ENCODE measurements at regions not wholly inside any gene's neighbourhood (a gene's known extent, or its start where the extent isn't known, plus 50 kb on each side); places are given as distances from the start of the nearest gene placed in this dataset.

DNA sequence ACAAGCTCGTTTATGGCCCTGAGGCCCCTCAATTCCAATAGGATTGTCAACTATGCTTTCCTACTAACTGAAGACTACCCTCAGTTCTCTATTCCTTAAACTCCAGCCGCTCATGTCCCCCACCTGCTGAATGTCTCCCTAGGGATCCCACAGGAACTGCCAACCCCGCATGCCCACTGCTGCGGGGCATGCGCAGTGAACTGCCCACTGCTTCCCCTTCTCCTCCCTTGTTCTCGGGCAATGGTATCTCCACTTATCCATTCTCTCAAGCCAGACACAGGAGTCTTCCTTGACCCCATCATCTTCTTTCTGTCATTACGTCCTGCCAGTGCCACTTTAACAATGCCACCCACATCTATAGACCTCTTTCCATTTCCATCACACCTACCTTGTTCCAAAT, 90.0 kb downstream of the FGF18 start:
- Histone ChIP-seq H3K27me3 (ENCODE audit: insufficient read depth, low read length) (no peaks in the 10 kb centered on the region), H3K9me3 (ENCODE audit: low read length) (no peaks in the 10 kb centered on the region), H3K36me3 (ENCODE audit: insufficient read depth, low read length) (no peaks in the 10 kb centered on the region), H2AFZ (ENCODE audit: low read depth, low read length) (no peak overlapping the region), H3K4me1 (ENCODE audit: insufficient read depth, low read length) (no peaks in the 10 kb centered on the region), H3K4me3 (ENCODE audit: low read length) (no peak overlapping the region)

- H2AFZ ChIP-seq (ENCODE audit: low read depth, low read length) = no peak overlapping the region
- no peak overlapping the region for H3K4me3 ChIP-seq (ENCODE audit: low read length)
- no peaks in the 10 kb centered on the region for H3K4me1 ChIP-seq (ENCODE audit: insufficient read depth, low read length)
- H3K27me3 ChIP-seq (ENCODE audit: insufficient read depth, low read length) = no peaks in the 10 kb centered on the region
- H3K9me3 ChIP-seq (ENCODE audit: low read length) = no peaks in the 10 kb centered on the region
- no peaks in the 10 kb centered on the region for H3K36me3 ChIP-seq (ENCODE audit: insufficient read depth, low read length)
These were observed 93.0 kb downstream of the FGF18 start for GRCh38 chr5:171512397-171512796.

DNA sequence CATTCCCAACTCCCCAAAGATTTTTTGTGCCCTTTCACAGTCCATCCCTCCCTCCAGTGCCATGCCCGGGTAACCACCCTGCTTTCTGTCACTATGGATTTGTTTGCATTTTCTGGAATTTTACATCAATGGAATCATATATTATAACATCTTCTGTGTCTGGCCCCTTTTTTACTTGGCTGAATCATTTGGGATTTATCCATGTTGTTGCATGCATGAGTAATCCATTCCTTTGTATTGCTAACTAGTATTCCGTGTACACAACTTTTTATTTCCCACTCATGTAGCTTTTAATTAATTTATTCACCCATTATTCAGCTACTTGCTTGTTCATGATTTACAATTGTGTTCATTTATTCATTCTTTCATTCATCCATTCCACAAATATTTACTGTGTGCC, 94.1 kb downstream of the FGF18 start:
- H3K27me3 ChIP-seq (ENCODE audit: insufficient read depth, low read length) = no peaks in the 10 kb centered on the region

GRCh38 chr5:171518916-171519315, 99.5 kb downstream of the FGF18 start:
- no peaks in the 10 kb centered on the region for H3K36me3 ChIP-seq (ENCODE audit: insufficient read depth, low read length)

More for the DNA sequence above, 94.1 kb downstream of the FGF18 start:
- Histone ChIP-seq H3K4me3 (ENCODE audit: low read length) (no peak overlapping the region), H3K4me1 (ENCODE audit: insufficient read depth, low read length) (no peaks in the 10 kb centered on the region), H3K9me3 (ENCODE audit: low read length) (no peaks in the 10 kb centered on the region), H2AFZ (ENCODE audit: low read depth, low read length) (no peak overlapping the region), H3K36me3 (ENCODE audit: insufficient read depth, low read length) (no peaks in the 10 kb centered on the region)

DNA sequence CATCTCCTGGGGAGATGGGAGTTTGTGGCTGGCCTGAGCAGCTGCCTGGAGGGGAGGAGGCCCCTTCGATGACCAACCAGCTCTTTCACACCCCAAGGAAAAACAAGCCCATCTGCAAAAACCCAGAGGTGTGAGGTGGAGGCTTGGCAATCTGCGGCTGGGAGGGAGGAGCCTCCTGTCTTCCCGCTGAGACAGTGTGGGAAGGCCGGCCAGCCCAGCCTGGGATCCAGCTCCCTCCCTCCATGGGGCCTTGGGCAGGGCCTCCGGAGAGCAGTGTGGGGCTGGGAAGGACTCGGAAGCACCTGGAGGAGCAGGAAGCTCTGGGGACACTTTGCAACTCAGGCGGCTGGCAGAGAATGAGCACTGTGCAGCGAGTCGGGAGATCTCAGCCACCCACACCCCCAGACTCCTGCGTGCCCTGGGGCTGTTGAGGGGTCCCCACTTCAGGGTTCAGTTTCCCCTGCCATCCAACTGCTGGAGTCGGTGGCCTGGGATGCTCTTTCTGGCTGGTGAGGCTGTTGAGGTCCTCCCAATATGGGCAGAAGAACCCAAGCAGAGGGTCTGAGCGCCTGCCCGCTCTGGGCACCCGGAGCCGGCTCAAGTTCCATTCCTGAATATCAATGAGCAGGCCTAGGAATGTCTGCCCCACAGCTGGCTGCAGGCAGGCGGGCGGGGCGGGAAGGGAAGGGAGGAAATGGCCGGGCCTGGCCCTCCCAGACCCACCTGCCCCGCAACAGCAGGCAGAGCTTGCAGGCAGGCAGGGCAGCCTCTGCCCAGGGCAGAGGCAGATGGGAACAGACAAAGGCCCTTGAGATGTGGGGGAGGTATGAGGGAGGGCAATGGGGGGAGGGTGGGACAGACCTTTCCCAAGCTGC, 101.1 kb downstream of the FGF18 start:
- no peaks in the 10 kb centered on the region for H3K9me3 ChIP-seq (ENCODE audit: low read length)
- H3K27me3 ChIP-seq (ENCODE audit: insufficient read depth, low read length) = peaks cover 4% of the 10 kb centered on the region
- no peaks in the 10 kb centered on the region for H3K36me3 ChIP-seq (ENCODE audit: insufficient read depth, low read length)
- peaks cover 5% of the 10 kb centered on the region for H3K4me1 ChIP-seq (ENCODE audit: insufficient read depth, low read length)
- no peak overlapping the region for H2AFZ ChIP-seq (ENCODE audit: low read depth, low read length)
- H3K4me3 ChIP-seq (ENCODE audit: low read length) = no peak overlapping the region

More at GRCh38 chr5:171518916-171519315, 99.5 kb downstream of the FGF18 start:
- H3K27me3 ChIP-seq (ENCODE audit: insufficient read depth, low read length) = peaks cover 4% of the 10 kb centered on the region
- peaks cover 5% of the 10 kb centered on the region for H3K4me1 ChIP-seq (ENCODE audit: insufficient read depth, low read length)
- H2AFZ ChIP-seq (ENCODE audit: low read depth, low read length) = no peak overlapping the region
- H3K9me3 ChIP-seq (ENCODE audit: low read length) = no peaks in the 10 kb centered on the region
- H3K4me3 ChIP-seq (ENCODE audit: low read length) = no peak overlapping the region

- Histone ChIP-seq H3K36me3 (ENCODE audit: insufficient read depth, low read length) (no peaks in the 10 kb centered on the region), H3K27me3 (ENCODE audit: insufficient read depth, low read length) (peaks cover 4% of the 10 kb centered on the region), H2AFZ (ENCODE audit: low read depth, low read length) (no peak overlapping the region), H3K4me1 (ENCODE audit: insufficient read depth, low read length) (peaks cover 5% of the 10 kb centered on the region), H3K4me3 (ENCODE audit: low read length) (no peak overlapping the region), H3K9me3 (ENCODE audit: low read length) (no peaks in the 10 kb centered on the region)
These were observed 101.8 kb downstream of the FGF18 start for GRCh38 chr5:171521219-171521633.

GRCh38 chr5:171521679-171522078, 102.2 kb downstream of the FGF18 start:
- Histone ChIP-seq H3K27me3 (ENCODE audit: insufficient read depth, low read length) (peaks cover 4% of the 10 kb centered on the region), H3K4me3 (ENCODE audit: low read length) (no peak overlapping the region), H3K9me3 (ENCODE audit: low read length) (no peaks in the 10 kb centered on the region), H3K4me1 (ENCODE audit: insufficient read depth, low read length) (peaks cover 5% of the 10 kb centered on the region), H3K36me3 (ENCODE audit: insufficient read depth, low read length) (no peaks in the 10 kb centered on the region), H2AFZ (ENCODE audit: low read depth, low read length) (no peak overlapping the region)

DNA sequence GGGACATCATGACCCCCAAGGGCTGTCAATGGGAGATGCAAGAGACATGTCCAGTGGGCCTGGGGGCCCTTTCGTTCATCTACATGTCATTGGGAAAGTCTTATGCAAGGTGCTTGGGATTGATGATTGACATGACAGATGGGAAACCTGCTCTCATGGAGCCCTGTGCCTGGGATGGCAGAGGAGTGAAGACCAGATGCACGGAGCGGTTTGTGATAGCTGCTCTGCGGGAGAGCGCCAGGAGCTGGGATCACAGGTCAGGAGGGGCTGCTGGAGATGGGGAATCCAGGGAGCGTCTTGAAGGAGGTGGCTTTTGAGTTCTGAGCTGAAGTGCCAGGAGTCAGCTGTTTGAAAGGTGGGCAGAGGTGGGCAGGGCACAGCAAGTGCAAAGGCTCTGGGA, 104.3 kb downstream of the FGF18 start:
- H2AFZ ChIP-seq (ENCODE audit: low read depth, low read length) = no peak overlapping the region
- H3K36me3 ChIP-seq (ENCODE audit: insufficient read depth, low read length) = no peaks in the 10 kb centered on the region
- no peaks in the 10 kb centered on the region for H3K9me3 ChIP-seq (ENCODE audit: low read length)
- peaks cover 4% of the 10 kb centered on the region for H3K27me3 ChIP-seq (ENCODE audit: insufficient read depth, low read length)
- H3K4me1 ChIP-seq (ENCODE audit: insufficient read depth, low read length) = peaks cover 5% of the 10 kb centered on the region
- no peak overlapping the region for H3K4me3 ChIP-seq (ENCODE audit: low read length)

GRCh38 chr5:171524466-171524865, 105.0 kb downstream of the FGF18 start:
- Histone ChIP-seq H2AFZ (ENCODE audit: low read depth, low read length) (no peak overlapping the region), H3K4me1 (ENCODE audit: insufficient read depth, low read length) (peaks cover 5% of the 10 kb centered on the region), H3K27me3 (ENCODE audit: insufficient read depth, low read length) (peaks cover 4% of the 10 kb centered on the region), H3K9me3 (ENCODE audit: low read length) (no peaks in the 10 kb centered on the region), H3K4me3 (ENCODE audit: low read length) (no peak overlapping the region), H3K36me3 (ENCODE audit: insufficient read depth, low read length) (no peaks in the 10 kb centered on the region)

DNA sequence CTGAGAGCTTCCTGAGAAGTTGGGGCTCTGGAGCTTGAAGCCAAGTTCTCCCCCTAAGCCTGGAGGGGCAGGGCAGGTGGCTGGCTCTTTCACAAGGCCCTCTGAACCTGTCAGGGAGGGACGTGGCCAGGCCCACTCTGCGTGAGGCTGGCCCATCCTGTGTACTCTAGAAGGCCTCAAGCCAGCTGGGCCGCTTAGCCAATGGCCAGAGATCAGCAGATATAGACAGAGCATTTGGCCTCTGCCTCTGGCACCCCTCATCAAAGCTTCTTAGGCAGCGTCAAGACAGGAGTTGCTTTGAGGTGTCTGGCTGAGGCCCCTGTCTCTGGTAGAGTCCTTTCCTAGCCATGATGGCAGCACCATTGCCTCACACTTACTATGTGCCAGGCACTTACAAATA, 105.6 kb downstream of the FGF18 start:
- Histone ChIP-seq H3K36me3 (ENCODE audit: insufficient read depth, low read length) (no peaks in the 10 kb centered on the region), H3K27me3 (ENCODE audit: insufficient read depth, low read length) (peaks cover 4% of the 10 kb centered on the region), H3K4me3 (ENCODE audit: low read length) (no peak overlapping the region), H3K4me1 (ENCODE audit: insufficient read depth, low read length) (peaks cover 5% of the 10 kb centered on the region), H3K9me3 (ENCODE audit: low read length) (no peaks in the 10 kb centered on the region), H2AFZ (ENCODE audit: low read depth, low read length) (no peak overlapping the region)

GRCh38 chr5:171528036-171528435, 108.6 kb downstream of the FGF18 start:
- no peaks in the 10 kb centered on the region for H3K36me3 ChIP-seq (ENCODE audit: insufficient read depth, low read length)
- no peak overlapping the region for H3K4me3 ChIP-seq (ENCODE audit: low read length)
- no peaks in the 10 kb centered on the region for H3K4me1 ChIP-seq (ENCODE audit: insufficient read depth, low read length)
- H3K27me3 ChIP-seq (ENCODE audit: insufficient read depth, low read length) = no peaks in the 10 kb centered on the region
- H2AFZ ChIP-seq (ENCODE audit: low read depth, low read length) = no peak overlapping the region
- H3K9me3 ChIP-seq (ENCODE audit: low read length) = no peaks in the 10 kb centered on the region

GRCh38 chr5:171528865-171529614, 109.6 kb downstream of the FGF18 start:
- Histone ChIP-seq H3K4me1 (ENCODE audit: insufficient read depth, low read length) (no peaks in the 10 kb centered on the region), H3K4me3 (ENCODE audit: low read length) (no peak overlapping the region), H2AFZ (ENCODE audit: low read depth, low read length) (no peak overlapping the region), H3K9me3 (ENCODE audit: low read length) (no peaks in the 10 kb centered on the region), H3K27me3 (ENCODE audit: insufficient read depth, low read length) (no peaks in the 10 kb centered on the region), H3K36me3 (ENCODE audit: insufficient read depth, low read length) (no peaks in the 10 kb centered on the region)

DNA sequence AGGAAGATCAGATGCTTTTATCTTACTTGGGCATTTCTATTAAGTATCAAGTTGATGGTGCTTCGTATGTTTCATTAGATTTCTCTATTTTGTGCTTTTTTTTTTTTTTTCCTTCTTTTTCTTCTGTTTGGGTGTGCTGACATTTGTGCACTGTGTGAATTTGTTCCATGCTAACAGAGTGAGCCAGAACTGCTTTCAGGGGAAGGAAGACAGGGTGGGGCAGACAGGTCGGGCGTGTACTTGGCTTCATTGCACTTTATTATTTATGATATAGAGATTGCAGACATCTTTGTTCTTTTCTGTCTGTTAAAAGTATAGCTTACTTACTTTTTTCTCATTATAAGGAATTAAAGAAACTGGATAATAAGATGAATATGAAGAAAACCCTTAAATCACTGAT, 112.2 kb downstream of the FGF18 start:
- H3K9me3 ChIP-seq (ENCODE audit: low read length) = no peaks in the 10 kb centered on the region
- H3K4me3 ChIP-seq (ENCODE audit: low read length) = no peak overlapping the region
- no peaks in the 10 kb centered on the region for H3K36me3 ChIP-seq (ENCODE audit: insufficient read depth, low read length)
- H3K27me3 ChIP-seq (ENCODE audit: insufficient read depth, low read length) = no peaks in the 10 kb centered on the region
- H2AFZ ChIP-seq (ENCODE audit: low read depth, low read length) = no peak overlapping the region
- H3K4me1 ChIP-seq (ENCODE audit: insufficient read depth, low read length) = no peaks in the 10 kb centered on the region
